HFFc6 (cell line): ENCODE measurements at regions not wholly inside any gene's neighbourhood (a gene's known extent, or its start where the extent isn't known, plus 50 kb on each side); places are given as distances from the start of the nearest gene placed in this dataset.

Experiments
- DNase-seq: peaks from one replicate; pipeline ENCODE4 v3.0.0-alpha.2; 2018
- H3K27ac Mint-ChIP-seq: 2 replicates; pipeline ENCODE4 v1.8.0; 2020; ENCODE audit warnings: mild to moderate bottlenecking, mixed read lengths
- H3K27me3 Mint-ChIP-seq: 2 replicates; pipeline ENCODE4 v1.8.0; 2021; ENCODE audit warnings: mild to moderate bottlenecking, moderate library complexity, mixed read lengths; ENCODE audit not compliant: insufficient read depth
- H3K36me3 Mint-ChIP-seq: 2 replicates; pipeline ENCODE4 v1.8.0; 2021; ENCODE audit warnings: low read depth, mixed read lengths
- H3K4me1 Mint-ChIP-seq: 2 replicates; pipeline ENCODE4 v1.8.0; 2020; ENCODE audit warnings: low read depth, mixed read lengths
- H3K4me3 Mint-ChIP-seq: 2 replicates; pipeline ENCODE4 v1.8.0; 2020; ENCODE audit warnings: mild to moderate bottlenecking, moderate library complexity, mixed read lengths
- H3K9me3 Mint-ChIP-seq: 2 replicates; pipeline ENCODE4 v1.8.0; 2020; ENCODE audit warnings: mild to moderate bottlenecking, mixed read lengths
- CTCF ChIP-seq: fragments of 200-600 bp; sonication (generic); IDR thresholded peaks from 2 replicates; pipeline ENCODE4 v1.5.0; 2021; ENCODE audit warnings: antibody characterized with exemption, mild to moderate bottlenecking

- no peaks in the 10 kb centered on the region for H3K36me3 Mint-ChIP-seq
- H3K9me3 Mint-ChIP-seq, result peaks cover 25% of the 10 kb centered on the region
- no peak overlapping the region for H3K4me3 Mint-ChIP-seq
- no peaks in the 10 kb centered on the region for H3K4me1 Mint-ChIP-seq
- no peaks in the 10 kb centered on the region for H3K27me3 Mint-ChIP-seq
- DNase-seq, result no peak
- no peak overlapping the region for H3K27ac Mint-ChIP-seq
- no peak for TF ChIP-seq CTCF
Observed at GRCh38 chr2:5504756-5505155, 187.4 kb upstream of the SOX11 start.

- no peak for TF ChIP-seq CTCF
- no peak overlapping the region for H3K27ac Mint-ChIP-seq
Observed at GRCh38 chr2:5507367-5507766, 184.8 kb upstream of the SOX11 start.

GRCh38 chr2:5509362-5509761 lies 182.8 kb upstream of the SOX11 start:
- no peak for DNase-seq
- Mint-ChIP-seq H3K27ac (no peak overlapping the region), H3K4me3 (no peak overlapping the region), H3K36me3 (no peaks in the 10 kb centered on the region), H3K4me1 (no peaks in the 10 kb centered on the region), H3K27me3 (no peaks in the 10 kb centered on the region), H3K9me3 (peaks cover 4% of the 10 kb centered on the region; the same call in 1 of the 2 replicates)
- no peak for TF ChIP-seq CTCF

More at GRCh38 chr2:5507367-5507766, 184.8 kb upstream of the SOX11 start:
- H3K4me3 Mint-ChIP-seq, result no peak overlapping the region
- H3K27me3 Mint-ChIP-seq, result no peaks in the 10 kb centered on the region
- H3K4me1 Mint-ChIP-seq, result no peaks in the 10 kb centered on the region
- DNase-seq, result no peak
- peaks cover 12% of the 10 kb centered on the region for H3K9me3 Mint-ChIP-seq
- no peaks in the 10 kb centered on the region for H3K36me3 Mint-ChIP-seq

- Mint-ChIP-seq H3K4me3 (no peak overlapping the region), H3K4me1 (no peaks in the 10 kb centered on the region), H3K27me3 (no peaks in the 10 kb centered on the region), H3K9me3 (peaks cover 4% of the 10 kb centered on the region; the same call in 1 of the 2 replicates), H3K27ac (no peak overlapping the region), H3K36me3 (no peaks in the 10 kb centered on the region)
- no peak for TF ChIP-seq CTCF
- no peak for DNase-seq
Observed at GRCh38 chr2:5510082-5510481, 182.1 kb upstream of the SOX11 start.

GRCh38 chr2:5515693-5516092 lies 176.5 kb upstream of the SOX11 start:
- Mint-ChIP-seq H3K36me3 (no peaks in the 10 kb centered on the region), H3K4me1 (no peaks in the 10 kb centered on the region), H3K27ac (no peak overlapping the region), H3K27me3 (no peaks in the 10 kb centered on the region), H3K4me3 (no peak overlapping the region), H3K9me3 (no peaks in the 10 kb centered on the region)
- no peak for TF ChIP-seq CTCF
- no peak for DNase-seq

GRCh38 chr2:5519286-5519685 lies 172.9 kb upstream of the SOX11 start:
- H3K4me1 Mint-ChIP-seq, result no peaks in the 10 kb centered on the region
- TF ChIP-seq CTCF, result no peak
- H3K4me3 Mint-ChIP-seq, result no peak overlapping the region
- H3K27me3 Mint-ChIP-seq, result no peaks in the 10 kb centered on the region
- H3K9me3 Mint-ChIP-seq, result peaks cover 2% of the 10 kb centered on the region; the same call in 1 of the 2 replicates
- 0 out of 2 replicates have a peak, but pooled peaks cover 4% of the 10 kb centered on the region for H3K36me3 Mint-ChIP-seq
- DNase-seq, result no peak
- no peak overlapping the region for H3K27ac Mint-ChIP-seq
